ENCODE measurements at regions not wholly inside any gene's neighbourhood (a gene's known extent, or its start where the extent isn't known, plus 50 kb on each side); places are given as distances from the start of the nearest gene placed in this dataset.

DNA sequence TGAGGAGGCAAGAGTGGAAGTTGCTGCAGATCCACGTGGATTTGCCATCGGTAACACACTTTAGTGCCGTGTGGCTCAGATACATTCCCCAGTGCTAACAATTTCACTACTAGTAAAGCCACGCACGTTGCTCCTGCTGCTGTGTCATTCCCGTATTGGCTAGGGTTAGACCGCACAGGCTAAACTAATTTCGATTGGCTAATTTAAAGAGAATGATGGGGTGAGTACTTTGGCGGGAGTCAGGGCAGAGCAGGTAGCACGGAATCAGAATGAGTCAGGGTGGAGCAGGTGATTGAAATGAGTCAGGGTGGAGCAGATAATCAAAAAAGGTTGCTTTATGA, 1337.5 kb downstream of the FSTL5 start:
- DNase-seq (ENCODE audit: low read depth in 2 of 2): no peak

DNA sequence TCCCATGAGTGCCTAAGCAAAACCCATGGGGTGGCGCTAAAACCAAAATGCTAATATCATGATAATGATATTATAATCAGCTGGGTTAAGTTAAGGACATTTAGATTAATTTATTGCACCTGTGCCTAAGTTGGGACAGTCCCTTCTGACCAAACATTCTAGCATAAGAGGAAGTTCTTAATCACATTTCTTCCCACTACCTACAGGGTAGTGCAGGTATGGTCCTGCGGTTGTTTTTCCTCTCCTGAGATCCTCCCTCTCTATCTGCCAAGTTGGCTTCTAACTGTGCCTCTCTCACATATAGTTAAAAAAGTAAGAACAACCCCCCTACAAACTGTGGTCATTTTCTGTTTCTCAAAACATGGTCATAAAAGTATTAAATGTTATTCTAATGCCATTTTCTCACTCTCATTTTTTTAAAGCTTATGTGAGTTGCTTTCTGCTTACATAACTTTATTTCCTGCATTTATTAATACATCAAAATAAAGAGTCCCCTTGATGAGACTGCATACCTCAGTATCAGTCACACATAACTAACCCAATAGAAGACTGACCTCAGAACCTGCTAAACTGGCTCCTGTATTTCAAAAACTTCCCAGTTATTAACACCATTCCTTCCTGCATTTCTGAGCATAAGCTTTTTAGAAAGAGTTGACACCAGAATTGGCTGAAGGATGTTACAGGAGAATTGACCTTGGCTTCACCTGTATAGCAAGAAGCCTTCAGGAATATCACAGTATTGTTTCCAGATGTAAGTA, 1332.5 kb downstream of the FSTL5 start:
- no peak for DNase-seq (ENCODE audit: low read depth in 2 of 2)

DNA sequence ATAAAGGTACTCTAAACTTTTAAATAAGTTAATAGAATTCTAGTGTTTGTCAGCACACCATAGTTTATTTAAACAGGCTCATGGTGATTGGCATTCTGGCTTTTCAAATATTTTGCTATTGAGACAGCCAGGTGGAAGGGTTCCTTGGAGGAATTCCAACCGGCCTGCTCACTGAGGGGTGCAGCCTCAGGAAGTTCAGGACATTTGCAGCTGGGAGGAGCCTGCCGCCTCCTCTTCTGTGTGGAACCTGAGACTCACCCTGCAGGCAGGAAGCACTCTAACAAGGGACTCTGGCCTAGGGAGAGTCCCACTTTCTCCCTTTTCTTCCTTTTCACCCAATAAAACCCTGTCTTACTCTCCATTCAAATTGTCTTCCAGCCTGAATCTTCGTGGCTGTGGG, 1328.0 kb downstream of the FSTL5 start:
- DNase-seq (ENCODE audit: low read depth in 2 of 2): no peak

DNA sequence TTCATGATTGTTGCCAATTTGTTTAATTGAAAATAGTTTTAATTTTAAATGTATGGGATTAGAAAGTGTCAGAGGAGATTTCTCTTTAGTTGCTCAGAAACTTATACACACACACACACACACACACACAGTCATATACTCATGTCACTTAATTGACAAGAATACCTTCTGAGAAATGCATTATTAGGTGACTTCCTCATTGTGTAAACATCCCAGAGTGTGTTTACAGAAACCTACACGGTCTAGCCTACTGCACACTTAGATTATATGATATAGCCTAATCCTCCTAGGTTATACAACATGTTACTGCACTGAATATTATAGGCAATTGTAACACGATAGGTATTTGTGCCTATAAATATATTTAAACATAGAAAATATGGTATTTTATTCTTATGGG, 1327.4 kb downstream of the FSTL5 start:
- no peak for DNase-seq (ENCODE audit: low read depth in 2 of 2)

DNA sequence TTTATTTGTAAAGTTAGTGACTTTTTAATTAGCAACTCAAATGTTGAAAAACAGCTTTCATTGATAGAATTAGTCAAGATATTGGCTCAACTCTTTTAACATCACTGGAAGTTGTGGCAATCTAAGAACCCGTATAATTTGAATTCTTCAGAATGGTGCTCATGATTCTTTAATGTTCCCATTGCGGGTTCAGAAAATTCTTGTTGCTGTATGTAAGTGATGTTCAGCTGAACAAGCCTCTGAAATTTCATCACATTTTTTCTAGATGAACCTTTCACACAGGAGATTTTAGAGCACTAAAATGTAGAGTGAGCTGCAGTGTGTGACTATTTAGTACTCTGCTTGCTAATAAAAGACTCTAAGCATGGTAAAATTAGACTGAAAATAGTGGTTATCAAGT, 1317.7 kb downstream of the FSTL5 start:
- DNase-seq (ENCODE audit: low read depth in 2 of 2): no peak

DNA sequence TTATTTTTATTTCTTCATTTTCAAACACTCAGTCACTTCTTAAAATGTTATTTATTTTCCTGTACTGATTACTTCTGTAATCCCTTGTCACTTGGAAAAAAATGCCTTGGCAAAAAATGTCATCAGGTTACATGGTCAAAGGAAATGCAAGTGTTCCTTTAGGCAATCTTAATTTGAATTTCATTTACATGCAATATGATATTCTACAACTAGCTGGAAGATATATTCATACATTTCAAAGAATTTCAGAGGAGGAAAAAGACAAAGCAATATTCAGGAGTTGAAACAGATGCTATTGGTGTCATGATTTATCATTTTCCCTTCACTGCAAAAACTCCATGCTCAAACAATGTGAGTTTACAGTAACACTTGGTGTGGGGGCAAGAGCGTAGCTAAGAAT, 1316.6 kb downstream of the FSTL5 start:
- no peak for DNase-seq (ENCODE audit: low read depth in 2 of 2)

DNA sequence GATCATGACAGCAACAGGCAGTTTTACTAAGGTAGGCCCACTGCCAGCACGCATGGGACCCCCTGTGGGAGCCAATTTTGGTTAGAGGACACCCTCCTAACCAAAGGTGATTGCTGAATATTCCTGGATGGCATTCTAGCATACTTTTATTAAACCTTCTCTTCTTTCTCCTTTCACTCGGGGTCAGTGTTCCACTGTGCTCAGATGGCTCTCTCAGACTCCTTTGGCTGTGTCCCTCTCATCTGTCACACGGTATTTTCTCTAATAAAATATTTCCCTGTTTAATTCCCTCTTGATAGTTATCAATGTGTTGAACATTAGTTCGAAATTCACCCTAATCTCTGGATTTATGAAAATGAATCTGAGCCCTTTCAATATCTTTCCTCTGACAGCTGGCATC, 1315.3 kb downstream of the FSTL5 start:
- no peak for DNase-seq (ENCODE audit: low read depth in 2 of 2)

DNA sequence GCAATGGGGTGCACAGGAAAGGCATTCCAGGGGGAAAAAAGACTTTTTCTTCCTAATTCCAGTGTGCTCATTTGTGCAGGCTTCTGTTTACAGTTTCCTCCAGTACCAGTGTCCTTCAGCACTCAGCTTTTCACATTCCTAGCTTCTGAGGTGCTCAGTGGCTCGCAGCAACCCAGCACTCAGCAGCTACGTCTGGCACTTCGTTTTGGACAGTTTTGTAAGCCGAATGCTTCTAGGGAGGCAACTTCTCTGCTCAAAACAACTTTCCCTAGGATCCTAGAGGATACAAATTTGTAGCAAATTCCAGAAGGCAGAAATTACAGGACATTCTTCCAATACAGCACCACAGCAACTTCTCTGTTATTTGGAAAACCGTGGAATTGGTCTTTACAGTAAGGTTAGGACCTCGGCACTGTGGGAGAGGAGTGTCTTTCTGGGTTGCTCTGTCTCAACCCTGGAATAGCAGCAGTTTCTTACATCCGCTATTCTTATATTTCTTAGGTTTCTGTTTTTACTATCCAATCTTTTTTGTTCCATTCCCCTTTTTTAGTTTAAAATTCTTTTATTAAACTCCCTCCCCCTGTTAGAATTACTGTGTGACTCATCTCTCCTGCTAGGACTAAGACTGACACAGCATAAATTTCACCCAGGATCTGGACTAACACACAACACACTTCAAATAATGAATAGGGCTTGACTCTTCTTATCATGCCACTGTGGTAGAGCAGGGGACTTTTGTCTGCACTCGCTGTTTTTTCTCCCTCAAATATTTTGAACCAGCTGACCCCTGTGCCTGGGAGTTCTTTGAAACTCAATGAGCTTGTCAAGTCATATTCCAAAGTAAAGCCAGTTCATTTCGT, 1314.7 kb downstream of the FSTL5 start:
- DNase-seq (ENCODE audit: low read depth in 2 of 2): no peak

DNA sequence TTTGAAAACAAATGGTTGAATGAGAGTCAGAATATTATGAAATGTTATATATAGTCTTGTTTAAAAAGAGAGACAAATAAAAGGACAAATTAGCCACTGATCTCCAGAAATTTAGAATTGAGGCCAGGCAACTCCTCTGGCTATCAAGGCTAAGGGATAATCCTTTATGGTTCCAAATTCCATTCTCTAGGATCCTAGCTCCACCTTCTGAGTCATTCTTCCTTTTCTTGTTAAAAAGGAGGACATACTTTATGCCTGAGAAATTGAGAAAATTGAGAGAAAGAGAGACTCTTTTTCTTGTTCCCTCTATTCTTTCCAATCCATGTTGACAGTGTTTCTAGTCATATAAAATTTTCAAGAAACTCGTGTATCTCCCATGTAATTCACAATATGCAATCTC, 1299.5 kb downstream of the FSTL5 start:
- DNase-seq (ENCODE audit: low read depth in 2 of 2): no peak

DNA sequence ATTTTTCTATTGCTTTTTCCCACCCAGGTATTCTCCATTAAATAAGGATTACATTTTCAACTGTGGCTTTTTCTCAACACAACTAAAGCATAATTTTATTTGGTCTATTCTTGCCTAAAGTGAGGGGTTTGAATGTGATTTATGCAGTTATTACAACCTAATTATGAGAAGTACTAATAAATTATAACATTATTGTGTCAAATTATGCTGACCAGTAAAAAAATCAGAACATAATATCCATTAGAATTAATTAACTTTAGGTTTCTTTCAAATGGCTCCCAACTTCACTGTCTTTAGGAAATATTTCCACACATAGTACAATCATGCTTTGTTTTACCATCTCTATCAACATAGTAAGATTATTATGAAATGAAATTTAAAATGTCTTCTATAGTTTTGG, 1293.9 kb downstream of the FSTL5 start:
- no peak for DNase-seq (ENCODE audit: low read depth in 2 of 2)

DNA sequence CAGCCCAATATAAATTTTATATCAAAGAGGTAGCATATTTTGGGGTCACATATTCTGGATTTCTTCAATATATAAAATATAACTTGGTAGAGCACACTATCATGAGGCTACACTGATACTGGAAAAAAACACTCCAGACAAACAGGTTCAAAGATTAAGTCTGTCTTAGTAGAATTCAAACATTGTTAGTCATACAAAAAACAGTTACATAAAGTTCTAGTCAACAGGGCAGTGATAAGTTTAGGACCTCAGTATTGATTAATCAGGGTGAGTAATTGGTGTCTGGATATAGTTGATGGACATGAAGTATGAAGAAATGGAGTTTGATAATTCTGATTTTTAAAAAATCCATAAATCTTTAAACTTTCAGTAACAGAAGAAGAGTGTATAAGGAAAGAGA, 1291.3 kb downstream of the FSTL5 start:
- DNase-seq (ENCODE audit: low read depth in 2 of 2): no peak

DNA sequence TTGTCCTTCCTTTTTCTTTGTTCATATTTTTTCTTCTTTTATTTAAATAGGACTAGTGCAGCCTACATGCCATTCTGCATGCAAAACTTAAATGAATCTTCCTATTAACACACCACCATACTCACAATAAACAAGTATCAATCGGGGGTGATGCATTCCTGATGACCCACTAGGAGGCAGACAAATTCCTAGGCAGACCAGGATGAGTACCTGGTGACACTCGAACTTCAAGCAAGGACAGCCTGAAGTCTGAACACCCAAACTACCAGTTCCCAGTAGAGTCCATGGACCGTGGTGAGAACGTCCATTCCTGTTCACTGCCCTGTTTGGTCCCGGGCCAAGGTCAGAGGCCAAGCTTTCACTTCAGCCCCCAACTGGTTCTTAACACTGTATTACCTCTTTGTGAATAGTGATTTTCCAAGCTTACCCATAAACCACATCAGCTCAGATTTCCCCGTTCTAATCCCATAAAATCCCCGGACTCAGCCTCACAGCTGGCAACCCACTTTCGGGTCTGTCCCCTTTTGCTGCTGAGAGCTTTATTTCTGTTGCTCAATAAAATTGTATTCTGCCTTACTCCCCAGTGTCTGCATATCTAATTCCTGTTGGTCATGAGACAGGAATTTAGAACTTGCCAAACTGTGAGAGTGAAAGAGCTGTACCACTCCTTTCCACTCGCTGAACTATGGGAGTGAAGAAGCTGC, 1286.6 kb downstream of the FSTL5 start:
- DNase-seq (ENCODE audit: low read depth in 2 of 2): no peak

DNA sequence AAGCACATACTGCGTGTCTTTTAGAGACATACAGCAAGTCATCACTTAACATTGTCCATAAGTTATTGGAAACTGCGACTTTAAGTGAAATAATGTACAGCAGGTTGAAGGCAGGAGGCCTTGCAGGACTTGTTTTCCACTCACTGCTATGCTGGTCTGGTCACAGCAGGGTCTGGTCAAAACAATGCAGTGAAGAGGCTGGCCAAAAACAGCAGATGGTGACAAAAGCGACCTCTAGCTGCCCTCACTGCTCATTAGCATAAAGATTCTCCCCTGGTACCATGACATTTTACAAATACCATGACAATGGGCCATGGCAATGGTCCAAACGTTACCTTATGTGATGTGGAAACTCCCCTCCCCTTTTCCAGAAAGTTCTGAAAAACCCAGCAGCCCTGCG, 1283.6 kb downstream of the FSTL5 start:
- DNase-seq (ENCODE audit: low read depth in 2 of 2): no peak

DNA sequence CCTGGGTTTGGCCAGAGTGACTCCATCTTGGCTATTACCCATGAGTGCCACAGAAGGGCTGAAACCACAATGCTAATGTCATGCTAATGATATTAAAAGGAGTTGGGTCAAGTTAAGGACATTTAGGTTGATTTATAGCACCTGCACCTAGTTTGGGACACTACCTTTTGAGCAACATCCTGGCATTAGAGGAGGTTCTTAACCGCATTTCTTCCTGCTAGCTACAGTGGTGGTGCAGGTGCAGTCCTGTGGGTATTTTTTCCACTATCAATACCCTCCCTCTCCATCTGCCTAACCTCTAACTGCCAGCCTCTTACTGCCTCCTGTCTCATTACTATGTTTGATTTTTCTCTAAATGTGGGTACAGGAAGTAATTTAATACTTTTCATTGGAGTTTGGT, 1276.1 kb downstream of the FSTL5 start:
- DNase-seq (ENCODE audit: low read depth in 2 of 2): no peak

DNA sequence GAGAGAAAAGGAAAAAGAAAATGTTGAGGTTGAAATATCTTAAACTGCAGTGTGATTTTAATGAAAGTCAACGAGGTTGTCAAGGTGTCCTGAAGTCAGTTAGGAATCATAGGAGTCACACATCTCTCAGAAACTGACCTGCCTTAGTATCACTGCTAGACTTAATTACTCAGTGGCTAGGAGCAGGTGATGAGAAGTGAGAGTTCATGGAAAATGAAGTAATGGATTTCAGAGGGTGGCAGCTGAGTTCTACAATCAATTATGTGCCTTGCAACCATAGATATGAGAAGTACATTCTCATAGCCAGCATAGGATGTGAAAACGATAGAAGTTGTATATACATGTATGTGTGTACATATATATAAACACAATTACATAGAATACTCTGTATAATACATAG, 1269.7 kb downstream of the FSTL5 start:
- no peak for DNase-seq (ENCODE audit: low read depth in 2 of 2)

DNA sequence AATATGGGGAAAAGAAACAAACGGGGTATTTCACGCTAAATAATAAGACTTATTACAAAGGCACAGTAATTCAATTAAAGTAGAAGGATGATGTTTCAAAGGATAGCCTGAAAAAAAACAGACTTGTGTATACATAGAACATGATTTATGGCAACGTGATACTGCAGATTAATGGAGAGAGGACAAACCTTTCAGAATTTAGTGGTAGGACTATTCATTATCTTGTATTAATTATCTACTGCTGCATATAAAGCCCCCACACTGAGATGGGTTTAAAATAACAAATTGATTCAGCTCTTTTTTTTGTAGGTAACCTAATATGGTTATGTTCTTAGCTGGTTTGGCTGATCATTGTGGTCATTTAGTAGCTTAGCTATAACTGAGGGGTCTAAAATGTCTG, 1269.0 kb downstream of the FSTL5 start:
- no peak for DNase-seq (ENCODE audit: low read depth in 2 of 2)

DNA sequence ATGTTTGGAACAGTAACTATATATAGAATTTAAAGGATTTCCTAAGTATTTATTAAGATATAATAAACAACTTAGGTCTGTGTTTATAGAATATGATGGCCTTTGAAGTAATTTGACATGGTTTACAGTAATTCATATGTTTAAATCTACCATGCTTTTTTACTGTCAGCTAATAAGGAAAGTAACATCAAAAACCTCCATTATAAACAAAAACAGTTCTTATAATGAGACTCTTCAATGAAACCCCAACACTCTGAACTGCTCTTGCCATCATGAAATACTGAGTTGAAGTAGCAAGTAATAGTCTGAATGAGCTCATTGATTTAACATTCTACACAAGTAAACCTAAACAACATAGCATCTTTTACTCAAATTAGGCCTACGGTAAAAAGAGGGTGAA, 1236.5 kb downstream of the FSTL5 start:
- no peak for DNase-seq (ENCODE audit: low read depth in 2 of 2)

DNA sequence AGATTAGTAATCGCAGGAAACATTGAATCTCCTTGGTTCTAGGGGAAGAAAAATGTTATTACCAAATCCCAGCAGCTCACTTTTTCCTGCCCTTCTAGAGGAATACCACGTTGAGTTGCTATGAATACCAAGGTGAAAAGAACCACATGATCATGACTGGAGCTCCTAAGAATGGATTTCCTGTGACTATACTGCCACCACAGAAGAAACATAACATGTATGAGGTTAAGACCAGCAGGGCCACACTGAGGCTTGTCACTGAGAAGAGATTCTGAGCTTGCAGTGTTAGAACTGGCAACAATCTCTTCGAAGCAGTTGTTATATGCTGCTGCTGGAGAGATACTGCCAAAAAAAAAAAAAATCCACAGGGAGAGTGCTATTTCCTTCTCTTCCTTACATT, 1235.3 kb downstream of the FSTL5 start:
- DNase-seq (ENCODE audit: low read depth in 2 of 2): no peak

DNA sequence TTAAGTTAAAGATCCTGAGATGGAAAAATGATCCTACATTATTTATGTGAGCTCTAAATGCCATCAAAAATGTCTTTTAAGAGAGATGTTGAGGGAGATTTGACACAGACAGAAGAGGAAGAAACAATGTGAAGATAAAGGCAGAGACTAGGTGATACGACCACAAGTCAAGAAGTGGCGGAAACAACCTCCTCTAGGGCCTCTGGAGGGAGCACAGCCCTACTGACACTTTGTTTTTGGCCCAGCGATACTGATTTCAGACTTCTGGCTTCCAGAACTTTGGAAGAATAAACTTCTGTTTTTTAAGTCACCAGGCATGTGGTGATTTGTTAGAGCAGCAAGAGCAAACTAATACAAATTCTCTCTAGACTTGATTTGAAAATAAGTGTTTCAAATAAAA, 1216.1 kb downstream of the FSTL5 start:
- DNase-seq (ENCODE audit: low read depth in 2 of 2): no peak

DNA sequence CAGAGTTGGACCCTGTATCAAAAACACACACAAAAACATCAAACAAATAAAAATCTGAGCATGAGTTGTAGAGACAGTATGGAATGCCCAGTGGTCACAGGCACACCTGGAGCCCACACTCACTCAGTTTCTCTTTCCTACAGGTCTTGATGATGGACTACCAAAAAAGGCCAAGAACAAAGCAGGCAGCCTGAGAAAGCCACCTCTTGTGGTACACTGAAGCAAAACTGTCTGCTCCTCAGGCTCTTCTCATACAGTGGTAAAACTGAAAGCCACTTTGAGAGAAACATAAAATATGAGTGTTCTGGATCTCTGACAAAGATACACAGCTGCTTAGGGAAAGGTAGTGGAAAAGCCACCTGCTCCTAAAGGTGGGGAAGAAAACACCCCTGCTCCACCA, 1206.9 kb downstream of the FSTL5 start:
- DNase-seq (ENCODE audit: low read depth in 2 of 2): no peak

DNA sequence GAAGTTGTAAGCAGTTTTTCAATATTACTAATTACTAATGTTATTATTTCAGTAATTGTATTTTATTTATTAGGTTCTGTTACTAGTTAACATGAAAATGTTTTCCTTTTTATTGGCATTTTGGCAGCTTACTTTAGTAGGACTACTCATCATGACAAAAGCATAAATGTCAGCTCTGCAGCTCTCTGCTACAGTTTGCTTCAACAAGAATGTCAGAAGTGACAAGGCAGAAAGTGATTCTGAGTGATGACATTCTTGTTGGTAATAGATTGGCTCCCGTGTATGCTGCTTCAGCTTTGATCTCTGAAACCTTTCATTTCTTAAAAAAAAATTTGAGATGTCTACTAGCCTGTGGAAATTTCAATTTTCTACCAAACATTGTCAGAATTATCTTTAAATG, 1193.9 kb downstream of the FSTL5 start:
- no peak for DNase-seq (ENCODE audit: low read depth in 2 of 2)

DNA sequence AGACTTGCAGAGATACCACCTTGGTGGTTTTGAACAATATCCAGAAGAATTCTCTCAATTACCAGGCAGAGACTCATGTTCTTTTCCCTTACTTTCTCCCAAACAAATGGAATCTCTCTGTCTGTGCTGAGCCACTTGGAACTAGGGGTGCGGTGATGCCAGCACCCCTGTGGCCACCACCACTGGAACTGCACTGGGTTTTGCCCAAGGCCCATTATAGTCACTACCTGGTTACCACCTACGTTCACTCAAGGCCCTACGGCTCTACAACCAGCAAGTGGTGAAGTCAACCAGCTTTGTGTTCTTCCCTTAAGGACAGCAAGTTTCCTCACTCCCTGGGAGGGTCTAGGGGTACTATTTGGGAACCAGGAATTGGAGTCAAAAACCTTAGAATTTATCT, 1183.7 kb downstream of the FSTL5 start:
- no peak for DNase-seq (ENCODE audit: low read depth in 2 of 2)

DNA sequence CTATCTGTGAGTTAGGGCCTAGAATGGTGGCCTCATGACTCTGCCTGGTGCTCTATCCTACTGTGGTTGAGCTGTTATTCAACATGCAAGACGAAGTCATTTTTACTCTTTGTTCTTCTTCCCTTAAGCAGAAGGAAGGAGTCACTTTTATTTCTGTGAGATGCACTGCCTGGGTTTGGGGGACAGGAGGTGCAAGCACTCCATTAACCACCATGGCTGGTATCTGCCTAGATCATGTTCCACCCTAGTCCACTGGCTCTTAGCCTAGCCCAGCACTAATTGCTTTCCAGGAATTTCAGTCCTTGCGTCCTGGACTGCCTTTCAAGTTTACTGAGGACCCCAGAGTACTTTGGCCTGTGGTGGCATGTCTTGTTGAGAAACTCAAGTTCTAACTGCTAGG, 1182.7 kb downstream of the FSTL5 start:
- DNase-seq (ENCODE audit: low read depth in 2 of 2): no peak
